GM06990 (cell line): ENCODE measurements at regions not wholly inside any gene's neighbourhood (a gene's known extent, or its start where the extent isn't known, plus 50 kb on each side); places are given as distances from the start of the nearest gene placed in this dataset.

Experiments used
- DNase-seq: peaks from one replicate; pipeline ENCODE4 v3.0.0-alpha.2; 2011; ENCODE audit not compliant: insufficient read length; ENCODE audit errors: extremely low read depth
- H3K27me3 ChIP-seq: replicated peaks from 2 replicates; pipeline ENCODE4 v1.6.0; 2011; ENCODE audit warnings: low read length; ENCODE audit not compliant: control insufficient read depth, insufficient read depth
- H3K36me3 ChIP-seq: 2 replicates; pipeline ENCODE4 v1.5.1; 2011; ENCODE audit warnings: low read length; ENCODE audit not compliant: control insufficient read depth, insufficient read depth
- H3K4me3 ChIP-seq: replicated peaks from 2 replicates; pipeline ENCODE4 v1.5.1; 2011; ENCODE audit warnings: low read depth, mild to moderate bottlenecking, control low read depth, low read length
- CTCF ChIP-seq: IDR thresholded peaks from 2 replicates; pipeline ENCODE4 v1.5.1; 2011; ENCODE audit warnings: low read length, control low read depth, mild to moderate bottlenecking, inconsistent platforms; ENCODE audit not compliant: insufficient read depth, poor library complexity, severe bottlenecking

- no peaks in the 10 kb centered on the region for H3K27me3 ChIP-seq
- H3K4me3 ChIP-seq: no peak overlapping the region
- DNase-seq: no peak
- no peak for TF ChIP-seq CTCF
- no peaks in the 10 kb centered on the region for H3K36me3 ChIP-seq
Observed at GRCh38 chr2:180571559-180571958, 408.8 kb upstream of the UBE2E3 start.

- no peak for TF ChIP-seq CTCF
- DNase-seq: no peak
- Histone ChIP-seq H3K36me3 (no peaks in the 10 kb centered on the region), H3K4me3 (no peak overlapping the region), H3K27me3 (no peaks in the 10 kb centered on the region)
Observed at GRCh38 chr2:180570864-180571263, 409.5 kb upstream of the UBE2E3 start.

GRCh38 chr2:180564051-180564450 is 416.4 kb upstream of the UBE2E3 start:
- no peak for TF ChIP-seq CTCF
- Histone ChIP-seq H3K36me3 (no peaks in the 10 kb centered on the region), H3K27me3 (no peaks in the 10 kb centered on the region), H3K4me3 (no peak overlapping the region)
- no peak for DNase-seq

GRCh38 chr2:180562378-180562777 is 418.0 kb upstream of the UBE2E3 start:
- no peaks in the 10 kb centered on the region for H3K27me3 ChIP-seq
- no peaks in the 10 kb centered on the region for H3K36me3 ChIP-seq
- no peak overlapping the region for H3K4me3 ChIP-seq
- DNase-seq: no peak
- TF ChIP-seq CTCF: no peak

GRCh38 chr2:180559771-180560170 is 420.6 kb upstream of the UBE2E3 start:
- H3K4me3 ChIP-seq: no peak overlapping the region
- DNase-seq: no peak
- no peak for TF ChIP-seq CTCF
- H3K36me3 ChIP-seq: no peaks in the 10 kb centered on the region
- H3K27me3 ChIP-seq: no peaks in the 10 kb centered on the region

- no peak overlapping the region for H3K4me3 ChIP-seq
- H3K27me3 ChIP-seq: no peaks in the 10 kb centered on the region
- DNase-seq: no peak
- no peak for TF ChIP-seq CTCF
- no peaks in the 10 kb centered on the region for H3K36me3 ChIP-seq
Observed at GRCh38 chr2:180559038-180559437, 421.4 kb upstream of the UBE2E3 start.
